ENCODE measurements at regions not wholly inside any gene's neighbourhood (a gene's known extent, or its start where the extent isn't known, plus 50 kb on each side); places are given as distances from the start of the nearest gene placed in this dataset.

- Histone ChIP-seq H3K27ac (no peak overlapping the region), H3K9me3 (peaks cover 0 to 16% (median 0%) of the 10 kb centered on the region in 3 donors), H3K4me1 (no peaks in the 10 kb centered on the region), H3K36me3 (no peaks in the 10 kb centered on the region), H3K27me3 (no peaks in the 10 kb centered on the region), H3K4me3 (no peak overlapping the region)
- intact Hi-C loops (cut with DNase I) = no loop called here
- DNase-seq = no peak
- no CpG with 5 or more reads among the region's 13 CpGs for WGBS, 2 donors
- TF ChIP-seq CTCF (IDR thresholded peaks at IDR 0.05) (no peak), POLR2A (IDR thresholded peaks at IDR 0.05) (no peak)
Observed at GRCh38 chr11:50164050-50164449, 131.4 kb downstream of the OR4C45 start.

GRCh38 chr11:50169634-50170033, 137.0 kb downstream of the OR4C45 start:
- H3K27me3 ChIP-seq = no peaks in the 10 kb centered on the region
- 84 to 94% methylated on average over 13 of the region's 13 CpGs for WGBS, 2 donors
- no peaks in the 10 kb centered on the region for H3K4me1 ChIP-seq
- TF ChIP-seq POLR2A (IDR thresholded peaks at IDR 0.05) = no peak
- TF ChIP-seq CTCF (IDR thresholded peaks at IDR 0.05) = no peak
- peaks cover 0 to 17% (median 0%) of the 10 kb centered on the region in 3 donors for H3K9me3 ChIP-seq
- intact Hi-C loops (cut with DNase I) = no loop called here
- no peak for DNase-seq
- no peaks in the 10 kb centered on the region for H3K36me3 ChIP-seq
- no peak overlapping the region for H3K27ac ChIP-seq
- H3K4me3 ChIP-seq = no peak overlapping the region

- H3K9me3 ChIP-seq = peaks cover 0 to 16% (median 0%) of the 10 kb centered on the region in 3 donors
- H3K27me3 ChIP-seq = no peaks in the 10 kb centered on the region
- H3K4me3 ChIP-seq = no peak overlapping the region
- no peaks in the 10 kb centered on the region for H3K36me3 ChIP-seq
- TF ChIP-seq POLR2A (IDR thresholded peaks at IDR 0.05) = no peak
- no peak for TF ChIP-seq CTCF (IDR thresholded peaks at IDR 0.05)
- DNase-seq = no peak
- intact Hi-C loops (cut with DNase I) = no loop called here
- H3K27ac ChIP-seq = no peak overlapping the region
- 88 to 89% methylated on average over 7 to 11 of the region's 17 CpGs for WGBS, 2 donors
- H3K4me1 ChIP-seq = no peaks in the 10 kb centered on the region
Observed at GRCh38 chr11:50170115-50170514, 137.4 kb downstream of the OR4C45 start.

- no peaks in the 10 kb centered on the region for H3K27me3 ChIP-seq
- no peak for TF ChIP-seq CTCF (IDR thresholded peaks at IDR 0.05)
- no peak for TF ChIP-seq POLR2A (IDR thresholded peaks at IDR 0.05)
- intact Hi-C loops (cut with DNase I) = no loop called here
- no peak overlapping the region for H3K4me3 ChIP-seq
- no peak overlapping the region for H3K27ac ChIP-seq
- no peaks in the 10 kb centered on the region for H3K4me1 ChIP-seq
- no peak for DNase-seq
- H3K9me3 ChIP-seq = peaks cover 0 to 9% (median 0%) of the 10 kb centered on the region in 3 donors
- H3K36me3 ChIP-seq = no peaks in the 10 kb centered on the region
Observed at GRCh38 chr11:50174189-50174588, 141.5 kb downstream of the OR4C45 start.

- Histone ChIP-seq H3K4me3 (no peak overlapping the region), H3K4me1 (no peaks in the 10 kb centered on the region), H3K9me3 (peaks cover 0 to 7% (median 0%) of the 10 kb centered on the region in 3 donors), H3K36me3 (no peaks in the 10 kb centered on the region), H3K27ac (no peak overlapping the region), H3K27me3 (no peaks in the 10 kb centered on the region)
- WGBS, 2 donors = 76 to 89% methylated on average over 1 of the region's 1 CpG
- TF ChIP-seq POLR2A (IDR thresholded peaks at IDR 0.05) (no peak), CTCF (IDR thresholded peaks at IDR 0.05) (no peak)
- DNase-seq = no peak
- intact Hi-C loops (cut with DNase I) = no loop called here
Observed at GRCh38 chr11:50174975-50175374, 142.3 kb downstream of the OR4C45 start.

Measured in esophagus squamous epithelium (tissue), 5 donors.